Tibial nerve (tissue), 4 donors: ENCODE measurements at regions not wholly inside any gene's neighbourhood (a gene's known extent, or its start where the extent isn't known, plus 50 kb on each side); places are given as distances from the start of the nearest gene placed in this dataset.

Experiments
- DNase-seq, 2 donors: peaks; one replicate each; pipeline ENCODE4 v3.0.0-alpha.2; 2019; ENCODE audit warnings: low spot score in 2 of 2
- H3K27ac ChIP-seq, 4 donors: fragments of 200-600 bp; sonication (generic) in 3 of 4; one replicate each; pipeline ENCODE4 v1.5.1; 2017 to 2019; ENCODE audit warnings: mild to moderate bottlenecking in 1 of 4
- H3K27me3 ChIP-seq, 2 donors: fragments of 200-600 bp; sonication (generic) in 1 of 2; one replicate each; pipeline versions ENCODE4 v1.5.1 to v1.6.0; 2017 to 2019
- H3K36me3 ChIP-seq, 3 donors: fragments of 200-600 bp; sonication (generic); one replicate each; pipeline ENCODE4 v1.5.1; 2018 to 2019
- H3K4me1 ChIP-seq, 4 donors: fragments of 200-600 bp; sonication (generic) in 3 of 4; one replicate each; pipeline ENCODE4 v1.5.1; 2017 to 2019
- H3K4me3 ChIP-seq, 4 donors: fragments of 200-600 bp; sonication (generic) in 3 of 4; one replicate each; pipeline ENCODE4 v1.5.1; 2017 to 2019; ENCODE audit warnings: mild to moderate bottlenecking in 1 of 4, moderate library complexity in 1 of 4
- H3K9me3 ChIP-seq, 4 donors: fragments of 200-600 bp; sonication (generic) in 3 of 4; one replicate each; pipeline ENCODE4 v1.5.1; 2017 to 2019
- EP300 ChIP-seq, 2 donors: sonication (generic); formaldehyde crosslinking; IDR thresholded peaks; one replicate each; pipeline ENCODE4 v1.6.1; 2017; ENCODE audit warnings: antibody characterized with exemption in 2 of 2, mild to moderate bottlenecking in 1 of 2
- POLR2A ChIP-seq, 2 donors: fragments of 450-650 bp; IDR thresholded peaks; one replicate each; pipeline ENCODE4 v1.6.1; 2017; ENCODE audit warnings: antibody characterized with exemption in 2 of 2, mild to moderate bottlenecking in 2 of 2, moderate library complexity in 2 of 2
- WGBS, 2 donors: methylation state at CpG; one replicate each; pipeline ENCODE4 v1.1.5; 2018; 5-methylcytosine and 5-hydroxymethylcytosine counted together
- TF ChIP-seq, protein P1 (sequence below), 5 experiments: fragments of 200-600 bp in 3 of 5; fragments of 450-650 bp in 2 of 5; sonication (generic) in 3 of 5; IDR thresholded peaks; one replicate each; pipeline ENCODE4 v1.5.1; 2016 to 2019; ENCODE audit warnings: antibody characterized with exemption in 5 of 5, mild to moderate bottlenecking in 3 of 5, moderate library complexity in 2 of 5

- Histone ChIP-seq H3K4me3 (no peak overlapping the region), H3K27ac (no peak overlapping the region), H3K4me1 (peaks cover 0 to 3% (median 0%) of the 10 kb centered on the region in 4 donors), H3K36me3 (no peaks in the 10 kb centered on the region), H3K9me3 (peaks cover 0 to 4% (median 0%) of the 10 kb centered on the region in 4 donors), H3K27me3 (no peaks in the 10 kb centered on the region)
- no peak for DNase-seq
- TF ChIP-seq POLR2A (IDR thresholded peaks at IDR 0.05) (no peak), EP300 (IDR thresholded peaks at IDR 0.05) (no peak)
- TF ChIP-seq, protein P1, sequence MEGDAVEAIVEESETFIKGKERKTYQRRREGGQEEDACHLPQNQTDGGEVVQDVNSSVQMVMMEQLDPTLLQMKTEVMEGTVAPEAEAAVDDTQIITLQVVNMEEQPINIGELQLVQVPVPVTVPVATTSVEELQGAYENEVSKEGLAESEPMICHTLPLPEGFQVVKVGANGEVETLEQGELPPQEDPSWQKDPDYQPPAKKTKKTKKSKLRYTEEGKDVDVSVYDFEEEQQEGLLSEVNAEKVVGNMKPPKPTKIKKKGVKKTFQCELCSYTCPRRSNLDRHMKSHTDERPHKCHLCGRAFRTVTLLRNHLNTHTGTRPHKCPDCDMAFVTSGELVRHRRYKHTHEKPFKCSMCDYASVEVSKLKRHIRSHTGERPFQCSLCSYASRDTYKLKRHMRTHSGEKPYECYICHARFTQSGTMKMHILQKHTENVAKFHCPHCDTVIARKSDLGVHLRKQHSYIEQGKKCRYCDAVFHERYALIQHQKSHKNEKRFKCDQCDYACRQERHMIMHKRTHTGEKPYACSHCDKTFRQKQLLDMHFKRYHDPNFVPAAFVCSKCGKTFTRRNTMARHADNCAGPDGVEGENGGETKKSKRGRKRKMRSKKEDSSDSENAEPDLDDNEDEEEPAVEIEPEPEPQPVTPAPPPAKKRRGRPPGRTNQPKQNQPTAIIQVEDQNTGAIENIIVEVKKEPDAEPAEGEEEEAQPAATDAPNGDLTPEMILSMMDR (IDR thresholded peaks at IDR 0.05): no peak
- 88 to 89% methylated on average over 2 of the region's 2 CpGs for WGBS, 2 donors
These were observed 275.0 kb downstream of the PTEN start for GRCh38 chr10:88138319-88138848.

DNA sequence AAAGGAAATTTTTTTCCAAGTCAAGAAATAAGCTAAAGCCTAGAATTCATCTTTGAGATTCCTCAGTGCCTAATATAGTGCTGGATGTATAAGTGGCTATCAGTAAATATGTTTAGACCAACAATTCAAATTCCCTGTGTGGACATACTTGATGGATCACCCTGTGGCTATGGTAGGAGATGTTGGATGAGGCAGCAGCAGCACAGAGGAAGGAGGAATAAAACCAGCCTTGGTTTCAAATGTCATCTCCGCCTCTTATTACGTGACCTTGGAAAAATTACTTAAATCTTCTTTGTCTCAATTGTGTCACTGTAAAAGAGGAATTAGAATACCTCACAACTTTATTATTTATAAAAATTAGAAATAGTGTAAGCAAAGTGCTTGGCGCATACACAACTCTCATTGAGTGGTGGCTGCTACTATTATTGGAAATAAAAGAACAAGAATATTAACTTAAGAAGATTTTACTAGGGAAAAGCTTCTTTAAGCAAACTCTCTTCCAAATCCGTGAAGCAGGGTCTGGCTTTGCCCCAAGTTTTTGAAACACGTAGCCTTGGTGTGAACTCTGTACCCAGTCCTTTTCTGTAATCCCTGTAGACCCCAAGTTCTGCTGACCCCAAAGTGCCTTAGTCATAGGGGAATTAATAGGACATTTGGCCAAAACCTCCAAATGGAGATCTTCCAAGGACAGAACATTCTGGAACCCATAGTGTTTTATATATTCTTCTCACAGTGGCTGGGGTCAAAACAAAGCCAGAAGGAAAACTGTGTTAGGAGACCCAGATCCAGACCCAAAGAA lies 283.8 kb downstream of the PTEN start:
- Histone ChIP-seq H3K4me1 (peaks cover 0 to 27% (median 11%) of the 10 kb centered on the region in 4 donors), H3K27me3 (no peaks in the 10 kb centered on the region), H3K27ac (peak overlapping the region; percentile 8 to 73 (median 42)), H3K36me3 (no peaks in the 10 kb centered on the region), H3K4me3 (no peak overlapping the region), H3K9me3 (peaks cover 0 to under 1% (median 0%) of the 10 kb centered on the region in 4 donors)
- peak in 1 of 2 donors; percentile 38 for DNase-seq
- TF ChIP-seq POLR2A (IDR thresholded peaks at IDR 0.05): no peak
- peak; percentile 24 to 68 for TF ChIP-seq EP300 (IDR thresholded peaks at IDR 0.05)
- TF ChIP-seq, protein P1 (IDR thresholded peaks at IDR 0.05): no peak
- WGBS, 2 donors: 53 to 61% methylated on average over 5 of the region's 5 CpGs

DNA sequence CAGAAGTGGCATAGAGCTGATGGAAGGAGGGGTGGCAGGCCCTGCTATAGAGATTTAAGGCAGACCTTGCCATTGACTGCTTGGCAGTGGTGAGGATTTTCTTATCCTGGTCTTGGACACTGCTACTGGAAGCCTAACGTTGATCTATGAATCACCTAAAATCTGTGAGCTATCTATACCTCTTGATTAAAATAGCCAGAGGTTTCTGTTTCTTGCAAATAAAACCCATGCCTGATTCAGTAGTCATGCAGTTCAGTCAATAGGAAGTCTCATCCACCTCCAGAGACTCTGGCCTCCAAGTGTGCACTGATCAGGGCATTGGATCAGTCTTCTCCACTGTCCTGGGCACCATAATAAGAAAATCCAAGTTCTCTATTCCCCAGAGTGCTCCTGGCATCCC lies 286.5 kb downstream of the PTEN start:
- H3K4me3 ChIP-seq: no peak overlapping the region
- H3K4me1 ChIP-seq: peaks cover 0 to 27% (median 11%) of the 10 kb centered on the region in 4 donors
- no peaks in the 10 kb centered on the region for H3K9me3 ChIP-seq
- H3K27me3 ChIP-seq: no peaks in the 10 kb centered on the region
- peak overlapping the region in 1 of 4 donors; percentile 20 for H3K27ac ChIP-seq
- H3K36me3 ChIP-seq: no peaks in the 10 kb centered on the region
- 81 to 86% methylated on average over 1 of the region's 1 CpG for WGBS, 2 donors
- no peak for DNase-seq
- TF ChIP-seq POLR2A (IDR thresholded peaks at IDR 0.05): no peak
- TF ChIP-seq EP300 (IDR thresholded peaks at IDR 0.05): no peak

DNA sequence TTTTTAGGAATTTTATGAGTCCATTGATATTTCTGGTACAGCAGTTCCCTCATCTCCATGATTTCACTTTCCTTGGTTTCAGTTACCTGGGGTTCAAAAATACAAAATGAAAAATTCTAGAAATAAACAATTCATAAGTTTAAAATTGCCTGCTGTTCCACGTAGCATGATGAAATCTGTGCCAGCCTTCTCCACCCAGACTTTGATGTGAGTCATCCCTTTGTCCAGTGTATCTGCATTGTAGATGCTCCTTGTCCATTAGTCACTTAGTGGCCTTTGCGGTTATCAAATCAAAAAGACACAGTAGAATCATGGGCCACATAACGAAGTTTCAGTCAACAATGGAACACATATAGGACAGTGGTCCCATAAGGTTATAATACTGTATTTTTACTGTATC lies 286.9 kb downstream of the PTEN start:
- TF ChIP-seq, protein P1 (IDR thresholded peaks at IDR 0.05): no peak
- no peak for TF ChIP-seq POLR2A (IDR thresholded peaks at IDR 0.05)
- TF ChIP-seq EP300 (IDR thresholded peaks at IDR 0.05): no peak
- H3K4me1 ChIP-seq: peaks cover 0 to 27% (median 11%) of the 10 kb centered on the region in 4 donors
- H3K27me3 ChIP-seq: no peaks in the 10 kb centered on the region
- no peaks in the 10 kb centered on the region for H3K36me3 ChIP-seq
- H3K9me3 ChIP-seq: no peaks in the 10 kb centered on the region
- no peak overlapping the region for H3K4me3 ChIP-seq
- WGBS, 2 donors: 88 to 91% methylated on average over 3 of the region's 3 CpGs
- H3K27ac ChIP-seq: peak overlapping the region in 1 of 4 donors; percentile 6
- no peak for DNase-seq

DNA sequence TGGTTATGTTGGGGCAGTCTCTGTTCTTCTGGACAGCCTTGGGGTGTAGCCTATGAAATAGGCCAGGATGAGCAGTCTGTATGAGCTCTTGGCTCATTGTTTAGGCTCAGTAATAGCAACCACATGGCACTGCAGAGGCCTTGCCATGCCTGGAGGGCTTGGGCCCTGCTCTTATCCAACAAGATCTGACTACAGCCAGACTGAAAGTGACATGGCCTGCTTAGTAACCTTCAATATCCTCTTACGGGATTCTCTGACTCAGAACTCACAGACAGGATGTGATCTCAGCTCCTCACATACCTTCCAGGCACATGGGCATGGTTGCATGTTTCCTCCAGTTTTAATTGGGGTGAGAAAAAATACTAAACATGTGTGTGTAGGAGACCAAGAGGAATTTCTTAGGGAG lies 289.3 kb downstream of the PTEN start:
- TF ChIP-seq, protein P1 (IDR thresholded peaks at IDR 0.05): no peak
- no peak for TF ChIP-seq POLR2A (IDR thresholded peaks at IDR 0.05)
- no peak for TF ChIP-seq EP300 (IDR thresholded peaks at IDR 0.05)

More for the DNA sequence above, 289.3 kb downstream of the PTEN start:
- Histone ChIP-seq H3K27ac (peak overlapping the region in 1 of 4 donors; percentile 17), H3K36me3 (no peaks in the 10 kb centered on the region), H3K4me1 (peaks cover 0 to 16% (median 3%) of the 10 kb centered on the region in 4 donors), H3K4me3 (no peak overlapping the region), H3K9me3 (no peaks in the 10 kb centered on the region), H3K27me3 (no peaks in the 10 kb centered on the region)
- no peak for DNase-seq
- WGBS, 2 donors: 40 to 95% methylated on average over 1 of the region's 1 CpG
